ENCODE measurements at regions not wholly inside any gene's neighbourhood (a gene's known extent, or its start where the extent isn't known, plus 50 kb on each side); places are given as distances from the start of the nearest gene placed in this dataset.

- no peak overlapping the region for H3K4me3 ChIP-seq (ENCODE audit: insufficient read depth, low read depth, low read length)
- no peaks in the 10 kb centered on the region for H3K4me1 ChIP-seq (ENCODE audit: insufficient read depth, low read length)
- Mint-ChIP-seq H3K36me3 (ENCODE audit: low read depth, unreplicated experiment) (no peaks in the 10 kb centered on the region), H3K4me1 (ENCODE audit: low read depth, unreplicated experiment) (peaks cover 7% of the 10 kb centered on the region), H3K4me3 (ENCODE audit: unreplicated experiment) (no peak overlapping the region), H3K9me3 (ENCODE audit: unreplicated experiment) (peaks cover 1% of the 10 kb centered on the region), H3K27ac (ENCODE audit: unreplicated experiment) (no peak overlapping the region), H3K27me3 (ENCODE audit: low read depth, unreplicated experiment) (no peaks in the 10 kb centered on the region)
- H3K9me3 ChIP-seq (ENCODE audit: insufficient read depth, low read depth, low read length): no peaks in the 10 kb centered on the region
- no peak overlapping the region for H2AFZ ChIP-seq (ENCODE audit: low read depth, low read length)
- no peaks in the 10 kb centered on the region for H4K20me1 ChIP-seq (ENCODE audit: insufficient read depth, low read length)
- H3K9ac ChIP-seq (ENCODE audit: low read length): no peak overlapping the region
- no peak overlapping the region for H3K4me2 ChIP-seq (ENCODE audit: low read length)
- DNase-seq (ENCODE audit: low read depth) (no peak), FAIRE-seq (no peak)
- TF ChIP-seq EZH2 (IDR thresholded peaks at IDR 0.05; ENCODE audit: insufficient read depth, low read length) (no peak), CTCF (IDR thresholded peaks at IDR 0.05; ENCODE audit: insufficient read depth, low read depth, low read length) (no peak)
- H3K27ac ChIP-seq (ENCODE audit: low read depth, low read length): no peak overlapping the region
- H3K27me3 ChIP-seq (ENCODE audit: insufficient read depth, low read length): no peaks in the 10 kb centered on the region
- no peaks in the 10 kb centered on the region for H3K79me2 ChIP-seq (ENCODE audit: insufficient read depth, low read length)
- no peaks in the 10 kb centered on the region for H3K36me3 ChIP-seq (ENCODE audit: insufficient read depth, low read length)
These were observed 111.5 kb upstream of the AHR start for GRCh38 chr7:17186745-17187530.

- Mint-ChIP-seq H3K36me3 (ENCODE audit: low read depth, unreplicated experiment) (no peaks in the 10 kb centered on the region), H3K4me3 (ENCODE audit: unreplicated experiment) (no peak overlapping the region), H3K27me3 (ENCODE audit: low read depth, unreplicated experiment) (peaks cover 5% of the 10 kb centered on the region), H3K9me3 (ENCODE audit: unreplicated experiment) (no peaks in the 10 kb centered on the region), H3K27ac (ENCODE audit: unreplicated experiment) (no peak overlapping the region), H3K4me1 (ENCODE audit: low read depth, unreplicated experiment) (no peaks in the 10 kb centered on the region)
- Histone ChIP-seq H2AFZ (ENCODE audit: low read depth, low read length) (no peak overlapping the region), H3K9ac (ENCODE audit: low read length) (no peak overlapping the region), H4K20me1 (ENCODE audit: insufficient read depth, low read length) (no peaks in the 10 kb centered on the region), H3K27ac (ENCODE audit: low read depth, low read length) (no peak overlapping the region), H3K4me3 (ENCODE audit: insufficient read depth, low read depth, low read length) (no peak overlapping the region), H3K36me3 (ENCODE audit: insufficient read depth, low read length) (no peaks in the 10 kb centered on the region), H3K27me3 (ENCODE audit: insufficient read depth, low read length) (no peaks in the 10 kb centered on the region), H3K4me1 (ENCODE audit: insufficient read depth, low read length) (no peaks in the 10 kb centered on the region), H3K79me2 (ENCODE audit: insufficient read depth, low read length) (no peaks in the 10 kb centered on the region), H3K4me2 (ENCODE audit: low read length) (no peak overlapping the region), H3K9me3 (ENCODE audit: insufficient read depth, low read depth, low read length) (no peaks in the 10 kb centered on the region)
- DNase-seq (ENCODE audit: low read depth) (no peak), FAIRE-seq (no peak)
- no peak for TF ChIP-seq EZH2 (IDR thresholded peaks at IDR 0.05; ENCODE audit: insufficient read depth, low read length)
- TF ChIP-seq CTCF (IDR thresholded peaks at IDR 0.05; ENCODE audit: insufficient read depth, low read depth, low read length): no peak
These were observed 103.8 kb upstream of the AHR start for GRCh38 chr7:17194656-17195055.

GRCh38 chr7:17195576-17195975, 102.9 kb upstream of the AHR start:
- Histone ChIP-seq H3K9me3 (ENCODE audit: insufficient read depth, low read depth, low read length) (no peaks in the 10 kb centered on the region), H3K4me2 (ENCODE audit: low read length) (no peak overlapping the region), H4K20me1 (ENCODE audit: insufficient read depth, low read length) (no peaks in the 10 kb centered on the region), H3K4me1 (ENCODE audit: insufficient read depth, low read length) (no peaks in the 10 kb centered on the region), H3K4me3 (ENCODE audit: insufficient read depth, low read depth, low read length) (no peak overlapping the region), H3K79me2 (ENCODE audit: insufficient read depth, low read length) (no peaks in the 10 kb centered on the region), H3K36me3 (ENCODE audit: insufficient read depth, low read length) (no peaks in the 10 kb centered on the region), H3K27ac (ENCODE audit: low read depth, low read length) (no peak overlapping the region), H3K27me3 (ENCODE audit: insufficient read depth, low read length) (no peaks in the 10 kb centered on the region), H3K9ac (ENCODE audit: low read length) (no peak overlapping the region), H2AFZ (ENCODE audit: low read depth, low read length) (no peak overlapping the region)
- Mint-ChIP-seq H3K27ac (ENCODE audit: unreplicated experiment) (no peak overlapping the region), H3K27me3 (ENCODE audit: low read depth, unreplicated experiment) (peaks cover 5% of the 10 kb centered on the region), H3K4me1 (ENCODE audit: low read depth, unreplicated experiment) (no peaks in the 10 kb centered on the region), H3K9me3 (ENCODE audit: unreplicated experiment) (no peaks in the 10 kb centered on the region), H3K36me3 (ENCODE audit: low read depth, unreplicated experiment) (no peaks in the 10 kb centered on the region), H3K4me3 (ENCODE audit: unreplicated experiment) (no peak overlapping the region)
- no peak for TF ChIP-seq EZH2 (IDR thresholded peaks at IDR 0.05; ENCODE audit: insufficient read depth, low read length)
- no peak for TF ChIP-seq CTCF (IDR thresholded peaks at IDR 0.05; ENCODE audit: insufficient read depth, low read depth, low read length)
- no peak for FAIRE-seq
- no peak for DNase-seq (ENCODE audit: low read depth)
